ENCODE measurements at regions not wholly inside any gene's neighbourhood (a gene's known extent, or its start where the extent isn't known, plus 50 kb on each side); places are given as distances from the start of the nearest gene placed in this dataset.

GRCh38 chr16:62208934-62209333 is 172.7 kb upstream of the CDH8 start:
- H3K27me3 ChIP-seq: no peaks in the 10 kb centered on the region
- WGBS, 2 donors: 69 to 84% methylated on average over 4 of the region's 4 CpGs
- H3K9me3 ChIP-seq: no peaks in the 10 kb centered on the region
- TF ChIP-seq, protein P1, sequence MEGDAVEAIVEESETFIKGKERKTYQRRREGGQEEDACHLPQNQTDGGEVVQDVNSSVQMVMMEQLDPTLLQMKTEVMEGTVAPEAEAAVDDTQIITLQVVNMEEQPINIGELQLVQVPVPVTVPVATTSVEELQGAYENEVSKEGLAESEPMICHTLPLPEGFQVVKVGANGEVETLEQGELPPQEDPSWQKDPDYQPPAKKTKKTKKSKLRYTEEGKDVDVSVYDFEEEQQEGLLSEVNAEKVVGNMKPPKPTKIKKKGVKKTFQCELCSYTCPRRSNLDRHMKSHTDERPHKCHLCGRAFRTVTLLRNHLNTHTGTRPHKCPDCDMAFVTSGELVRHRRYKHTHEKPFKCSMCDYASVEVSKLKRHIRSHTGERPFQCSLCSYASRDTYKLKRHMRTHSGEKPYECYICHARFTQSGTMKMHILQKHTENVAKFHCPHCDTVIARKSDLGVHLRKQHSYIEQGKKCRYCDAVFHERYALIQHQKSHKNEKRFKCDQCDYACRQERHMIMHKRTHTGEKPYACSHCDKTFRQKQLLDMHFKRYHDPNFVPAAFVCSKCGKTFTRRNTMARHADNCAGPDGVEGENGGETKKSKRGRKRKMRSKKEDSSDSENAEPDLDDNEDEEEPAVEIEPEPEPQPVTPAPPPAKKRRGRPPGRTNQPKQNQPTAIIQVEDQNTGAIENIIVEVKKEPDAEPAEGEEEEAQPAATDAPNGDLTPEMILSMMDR (IDR thresholded peaks at IDR 0.05): no peak
- TF ChIP-seq POLR2A (IDR thresholded peaks at IDR 0.05): no peak
- no peak overlapping the region for H3K27ac ChIP-seq
- no peaks in the 10 kb centered on the region for H3K4me1 ChIP-seq
- H3K36me3 ChIP-seq (ENCODE audit: low read depth, missing control alignments): no peaks in the 10 kb centered on the region
- intact Hi-C loops (cut with DNase I; ENCODE audit: low total_unique reads): no loop called here
- no peak overlapping the region for H3K4me3 ChIP-seq
- no peak for DNase-seq

DNA sequence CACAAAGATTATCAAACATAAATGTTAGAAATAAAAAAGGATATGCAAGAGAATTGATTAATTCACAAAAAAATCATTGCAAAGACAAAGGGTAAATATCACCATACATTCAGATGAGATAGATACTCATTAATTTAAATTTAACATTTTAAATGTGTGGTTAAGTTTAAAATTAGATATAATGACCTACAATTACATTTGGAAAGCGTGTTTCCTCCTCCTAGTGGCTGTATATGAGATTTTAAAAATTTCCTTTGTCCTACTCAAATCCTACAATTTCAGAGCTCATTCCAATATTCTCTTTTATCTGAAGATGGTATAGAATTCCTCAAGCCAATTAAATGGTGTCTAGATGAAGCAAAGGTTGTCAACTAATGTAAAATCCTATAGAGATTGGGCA is 169.2 kb upstream of the CDH8 start:
- Histone ChIP-seq H3K4me3 (no peak overlapping the region), H3K4me1 (no peaks in the 10 kb centered on the region), H3K27ac (no peak overlapping the region), H3K36me3 (ENCODE audit: low read depth, missing control alignments) (no peaks in the 10 kb centered on the region), H3K9me3 (no peaks in the 10 kb centered on the region), H3K27me3 (no peaks in the 10 kb centered on the region)
- TF ChIP-seq POLR2A (IDR thresholded peaks at IDR 0.05): no peak
- TF ChIP-seq, protein P1 (IDR thresholded peaks at IDR 0.05): no peak
- DNase-seq: no peak
- intact Hi-C loops (cut with DNase I; ENCODE audit: low total_unique reads): no loop called here
- WGBS, 2 donors: 50 to 88% methylated on average over 1 of the region's 1 CpG

GRCh38 chr16:62201911-62202310 is 165.7 kb upstream of the CDH8 start:
- no peaks in the 10 kb centered on the region for H3K9me3 ChIP-seq
- H3K27ac ChIP-seq: no peak overlapping the region
- intact Hi-C loops (cut with DNase I; ENCODE audit: low total_unique reads): no loop called here
- WGBS, 2 donors: 65 to 68% methylated on average over 8 of the region's 8 CpGs
- TF ChIP-seq POLR2A (IDR thresholded peaks at IDR 0.05): no peak
- TF ChIP-seq, protein P1 (IDR thresholded peaks at IDR 0.05): no peak
- no peaks in the 10 kb centered on the region for H3K4me1 ChIP-seq
- H3K36me3 ChIP-seq (ENCODE audit: low read depth, missing control alignments): no peaks in the 10 kb centered on the region
- peak; percentile 46 for DNase-seq
- H3K4me3 ChIP-seq: peak overlapping the region in 1 of 2 donors; percentile 8
- no peaks in the 10 kb centered on the region for H3K27me3 ChIP-seq

GRCh38 chr16:62194828-62195227 is 158.6 kb upstream of the CDH8 start:
- TF ChIP-seq, protein P1 (IDR thresholded peaks at IDR 0.05): no peak
- TF ChIP-seq POLR2A (IDR thresholded peaks at IDR 0.05): no peak
- H3K9me3 ChIP-seq: no peaks in the 10 kb centered on the region
- H3K4me1 ChIP-seq: no peaks in the 10 kb centered on the region
- H3K36me3 ChIP-seq (ENCODE audit: low read depth, missing control alignments): no peaks in the 10 kb centered on the region
- no peak overlapping the region for H3K4me3 ChIP-seq
- no peak overlapping the region for H3K27ac ChIP-seq
- DNase-seq: no peak
- WGBS, 2 donors: 64 to 66% methylated on average over 3 of the region's 3 CpGs
- intact Hi-C loops (cut with DNase I; ENCODE audit: low total_unique reads): no loop called here
- no peaks in the 10 kb centered on the region for H3K27me3 ChIP-seq

DNA sequence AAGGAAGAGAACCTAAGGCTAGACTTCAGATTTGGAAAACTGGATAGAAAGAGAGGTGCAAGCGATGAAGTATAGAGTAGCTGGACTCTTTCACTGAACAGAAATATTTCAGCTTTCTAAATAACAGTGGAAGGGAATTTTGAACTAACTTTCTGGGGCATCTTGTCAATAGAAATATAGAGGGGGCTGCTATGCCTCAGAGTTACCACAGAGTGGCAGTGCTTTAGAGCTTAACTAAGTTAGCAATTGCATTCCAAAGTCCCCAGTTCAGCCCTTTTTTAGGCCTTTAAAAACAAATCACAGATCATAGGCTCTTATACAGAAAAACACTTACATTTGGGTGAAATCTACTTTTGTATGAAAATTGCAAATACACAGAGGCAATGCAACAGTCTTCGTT is 154.2 kb upstream of the CDH8 start:
- no peak overlapping the region for H3K4me3 ChIP-seq

More for the DNA sequence above, 154.2 kb upstream of the CDH8 start:
- Histone ChIP-seq H3K27me3 (no peaks in the 10 kb centered on the region), H3K9me3 (no peaks in the 10 kb centered on the region), H3K27ac (no peak overlapping the region), H3K4me1 (no peaks in the 10 kb centered on the region), H3K36me3 (ENCODE audit: low read depth, missing control alignments) (no peaks in the 10 kb centered on the region)
- TF ChIP-seq, protein P1 (IDR thresholded peaks at IDR 0.05): peak in 2 of 3 experiments; percentile 25 to 45
- no peak for TF ChIP-seq POLR2A (IDR thresholded peaks at IDR 0.05)
- peak; percentile 18 for DNase-seq
- intact Hi-C loops (cut with DNase I; ENCODE audit: low total_unique reads): no loop called here
- 48 to 70% methylated on average over 2 of the region's 2 CpGs for WGBS, 2 donors

Data from testis (tissue), 2 donors.